ENCODE measurements at regions not wholly inside any gene's neighbourhood (a gene's known extent, or its start where the extent isn't known, plus 50 kb on each side); places are given as distances from the start of the nearest gene placed in this dataset.

- no peak for TF ChIP-seq CTCF (conservative IDR thresholded peaks at IDR 0.05 in 1 of 2, IDR thresholded peaks at IDR 0.05 in 1 of 2; ENCODE audit: low read depth in 1 of 2, low read length in 2 of 2)
- no peak for TF ChIP-seq EZH2 (IDR thresholded peaks at IDR 0.05; ENCODE audit: low read length, missing control alignments)
Observed at GRCh38 chr9:96130970-96131369, 171.0 kb downstream of the HSD17B3 start.
